KBM-7 (cell line): ENCODE measurements at regions not wholly inside any gene's neighbourhood (a gene's known extent, or its start where the extent isn't known, plus 50 kb on each side); places are given as distances from the start of the nearest gene placed in this dataset.

Experiments
- DNase-seq: peaks from one replicate; pipeline ENCODE4 v3.0.0-alpha.2; 2015
- in situ Hi-C: fragments of 300-500 bp; cut with MboI; formaldehyde crosslinking; loops from 2 replicates; pipeline ENCODE4 v1.14.3; 2020; ENCODE audit warnings: low sequenced_read_pairs, low pct_unique_long_range_greater_than_20kb, mixed read lengths

DNA sequence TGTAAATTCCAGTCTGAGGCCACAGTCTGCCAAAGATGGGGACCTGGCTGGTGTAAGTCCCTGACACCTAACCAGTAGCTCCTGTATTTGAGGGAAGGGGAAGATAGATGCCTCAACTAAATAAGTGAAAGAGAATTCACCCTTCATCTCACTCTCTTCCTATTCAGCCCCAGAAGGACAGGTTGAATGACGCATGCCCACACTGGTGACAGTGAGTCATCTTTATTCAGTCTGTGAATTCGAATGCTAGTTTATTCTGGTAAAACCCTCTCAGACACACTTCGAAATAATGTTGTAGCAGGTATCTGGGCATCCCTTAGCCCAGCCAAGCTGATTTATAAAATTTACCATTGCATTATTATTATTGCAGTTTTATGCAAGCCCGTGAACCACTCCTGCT lies 617.0 kb upstream of the PRMT6 start:
- in situ Hi-C loops, result no loop called here
- no peak for DNase-seq

DNA sequence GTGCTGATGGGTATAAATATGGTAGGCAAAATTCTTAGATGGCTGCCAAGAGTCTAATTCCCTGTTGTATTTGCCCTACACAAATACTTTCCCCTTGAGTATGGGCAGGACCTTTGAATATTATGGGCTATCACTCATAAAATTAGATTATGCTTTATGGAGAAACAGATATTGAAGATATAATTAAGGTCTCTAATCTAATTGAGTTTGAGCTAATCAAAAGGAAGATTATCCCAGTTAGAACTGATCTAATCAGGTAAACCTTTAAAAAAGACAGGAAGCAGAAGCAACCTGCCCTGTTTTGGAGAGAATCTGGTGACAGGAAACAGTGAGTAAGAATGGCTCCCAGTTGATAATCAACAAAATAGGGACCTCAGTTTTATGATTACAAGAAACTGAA lies 609.0 kb upstream of the PRMT6 start:
- DNase-seq, result no peak
- in situ Hi-C loops, result no loop called here

DNA sequence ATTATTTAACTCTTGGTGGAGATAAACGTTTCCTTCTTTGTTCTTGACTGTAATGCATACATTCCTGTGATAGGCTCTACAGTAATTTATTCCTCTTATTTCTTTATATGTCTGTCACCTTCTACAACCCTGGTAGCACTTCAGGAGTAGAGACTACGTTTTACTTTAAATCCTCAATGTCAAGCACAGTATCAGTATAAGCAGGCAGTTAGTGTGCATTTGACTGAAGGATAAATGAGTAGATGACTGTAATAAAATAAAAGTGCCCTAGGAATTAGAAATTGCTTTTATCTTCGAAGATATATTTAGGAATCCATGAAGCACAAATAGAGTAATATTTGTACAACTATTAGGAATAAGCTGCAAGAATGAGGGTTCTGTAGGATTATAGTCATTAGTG lies 599.6 kb upstream of the PRMT6 start:
- DNase-seq, result no peak
- in situ Hi-C loops, result no loop called here

DNA sequence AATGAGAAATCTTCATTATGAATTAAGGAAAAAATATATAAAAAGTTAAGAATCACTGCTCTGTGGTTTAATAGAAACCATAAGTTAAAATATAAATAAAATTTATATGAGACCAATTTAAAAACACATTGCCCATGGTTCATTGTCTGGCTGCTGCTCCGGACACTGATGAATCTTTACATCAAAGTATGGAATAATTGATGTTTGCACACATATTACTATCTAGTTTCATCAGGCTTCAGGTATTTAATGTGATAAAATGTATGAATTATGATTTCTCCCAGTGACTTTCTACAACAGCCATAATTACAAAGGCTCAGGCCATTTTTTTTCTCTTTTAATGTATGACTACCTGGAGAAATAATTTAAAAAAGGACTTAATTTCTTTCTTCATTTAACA lies 599.1 kb upstream of the PRMT6 start:
- no peak for DNase-seq
- in situ Hi-C loops, result no loop called here

DNA sequence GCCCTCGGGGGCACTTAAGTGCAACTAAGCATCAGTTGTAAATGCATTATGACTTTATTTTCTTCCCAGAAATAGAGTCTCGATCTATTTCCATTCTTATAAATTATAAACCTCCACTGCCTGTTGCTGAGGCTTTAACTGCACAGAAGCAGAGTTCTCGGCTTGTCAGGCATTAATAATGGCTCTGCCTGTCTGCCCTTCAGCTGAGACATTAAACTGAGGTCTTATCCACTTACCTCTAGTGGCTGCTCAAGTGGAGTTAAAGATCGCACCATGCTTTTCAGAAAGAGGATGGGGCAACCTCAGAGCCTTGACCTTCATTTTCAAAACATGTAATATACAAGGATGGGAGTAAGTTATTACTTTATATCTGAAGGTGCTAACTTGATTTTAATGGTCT lies 597.6 kb upstream of the PRMT6 start:
- DNase-seq, result no peak
- in situ Hi-C loops, result no loop called here

DNA sequence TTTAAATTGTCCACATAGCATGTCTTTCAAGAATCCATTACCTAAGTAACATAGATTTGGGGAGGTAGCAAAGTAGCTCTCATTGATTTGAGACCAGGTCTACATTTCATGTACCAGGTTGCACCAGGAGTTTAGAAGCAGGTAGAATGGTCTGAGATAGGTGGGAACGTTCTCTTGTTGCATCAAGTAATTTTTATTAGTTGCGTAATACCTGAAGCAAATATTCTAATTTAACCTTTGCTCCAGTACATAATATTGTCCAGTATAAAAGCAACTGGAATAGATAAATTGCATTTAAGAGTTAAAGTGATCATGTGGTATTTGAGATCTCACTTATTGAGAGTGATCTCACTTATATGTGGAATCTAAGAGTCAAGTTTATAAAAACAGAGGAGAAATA lies 597.1 kb upstream of the PRMT6 start:
- no peak for DNase-seq
- in situ Hi-C loops, result no loop called here

DNA sequence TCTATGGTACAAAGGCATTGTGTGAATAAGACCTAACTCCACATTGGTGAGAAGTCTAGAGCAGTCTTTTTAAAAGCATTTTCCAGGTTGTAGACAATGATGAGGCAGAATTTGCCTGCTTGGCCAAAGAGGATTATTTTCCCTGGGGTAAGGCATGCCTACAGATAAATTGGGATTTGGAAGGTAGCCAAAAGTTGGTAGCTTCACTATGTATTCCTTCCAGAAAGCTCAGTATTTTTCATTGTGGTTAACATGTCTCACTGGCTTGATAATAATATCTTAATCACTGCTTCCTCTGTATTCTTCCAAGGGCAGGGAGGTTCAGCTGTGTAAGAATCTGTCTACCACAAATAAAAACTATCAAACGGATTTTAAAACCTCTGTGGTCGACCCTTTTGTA lies 590.8 kb upstream of the PRMT6 start:
- DNase-seq, result no peak
- in situ Hi-C loops, result no loop called here

DNA sequence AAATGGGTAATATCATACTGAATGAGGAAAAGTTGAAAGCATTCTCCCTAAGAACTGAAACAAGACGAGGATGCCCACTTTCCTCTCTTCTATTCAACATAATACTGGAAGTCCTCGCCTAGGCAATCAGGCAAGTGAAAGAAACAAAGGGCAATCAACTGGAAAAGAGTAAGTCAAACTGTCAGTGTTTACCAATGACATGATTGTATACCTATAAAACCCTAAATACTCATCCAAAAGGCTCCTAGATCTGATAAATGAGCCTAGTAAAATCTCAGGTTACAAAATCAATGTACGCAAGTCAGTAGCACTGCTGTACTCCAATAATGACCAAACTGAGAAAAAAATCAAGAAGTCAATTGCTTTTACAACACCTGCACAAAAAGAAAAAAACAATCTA lies 575.8 kb upstream of the PRMT6 start:
- DNase-seq, result no peak
- in situ Hi-C loops, result no loop called here

DNA sequence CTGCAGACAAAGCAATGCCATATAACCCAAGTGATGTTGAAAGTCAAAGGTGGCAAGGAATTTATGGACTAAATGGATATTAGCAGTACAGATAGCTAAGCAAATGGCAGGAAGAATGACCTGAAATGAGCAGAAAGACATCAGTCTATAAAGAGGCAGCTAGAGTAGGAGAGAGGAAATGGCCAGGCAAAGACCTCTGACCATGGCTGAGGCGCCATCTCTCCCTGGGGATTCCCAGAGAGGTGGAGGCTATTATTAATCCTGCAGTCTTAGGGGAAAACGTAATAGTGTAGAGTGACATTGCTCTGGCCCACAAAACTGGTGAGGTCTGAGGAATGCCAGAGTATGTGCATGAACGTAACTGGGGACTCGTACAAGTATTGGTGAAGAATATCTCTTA lies 563.6 kb upstream of the PRMT6 start:
- DNase-seq, result no peak
- in situ Hi-C loops, result no loop called here

DNA sequence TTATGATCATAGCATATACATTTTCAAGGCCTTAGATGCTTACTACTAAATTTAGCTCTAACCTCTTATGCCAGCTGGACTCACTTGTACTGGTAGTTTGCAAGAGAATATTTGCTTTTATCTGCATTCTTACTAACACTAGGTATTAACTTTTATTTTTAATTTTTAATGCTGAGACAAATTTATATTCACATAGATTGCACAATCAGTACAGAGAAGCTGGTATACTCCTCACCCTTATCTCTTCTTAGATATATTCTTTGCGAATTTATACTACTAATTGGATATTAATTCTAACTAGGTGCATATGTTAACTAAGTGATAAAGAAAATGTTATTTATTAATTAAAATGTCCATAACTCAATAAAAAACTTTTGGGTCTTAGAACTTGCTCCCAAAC lies 561.8 kb upstream of the PRMT6 start:
- in situ Hi-C loops, result no loop called here
- no peak for DNase-seq

DNA sequence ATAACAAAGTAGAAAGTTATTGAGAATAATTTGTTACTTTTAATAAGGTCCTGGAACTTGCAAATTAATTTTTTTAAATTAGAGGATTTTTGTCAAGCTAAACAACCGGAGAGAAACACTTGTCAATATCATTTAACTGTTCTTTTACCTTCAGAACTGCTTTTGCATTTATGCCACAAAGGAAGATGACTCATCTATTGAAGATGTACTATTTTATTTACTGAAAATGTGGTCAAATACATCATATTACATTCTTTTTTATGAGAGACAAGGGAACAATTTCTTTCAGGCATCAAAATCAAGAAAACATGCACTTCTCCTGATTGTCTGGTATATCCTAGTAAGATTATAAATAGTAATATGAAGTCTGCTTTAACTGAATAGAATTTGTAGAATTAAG lies 558.2 kb upstream of the PRMT6 start:
- DNase-seq, result no peak
- in situ Hi-C loops, result no loop called here

DNA sequence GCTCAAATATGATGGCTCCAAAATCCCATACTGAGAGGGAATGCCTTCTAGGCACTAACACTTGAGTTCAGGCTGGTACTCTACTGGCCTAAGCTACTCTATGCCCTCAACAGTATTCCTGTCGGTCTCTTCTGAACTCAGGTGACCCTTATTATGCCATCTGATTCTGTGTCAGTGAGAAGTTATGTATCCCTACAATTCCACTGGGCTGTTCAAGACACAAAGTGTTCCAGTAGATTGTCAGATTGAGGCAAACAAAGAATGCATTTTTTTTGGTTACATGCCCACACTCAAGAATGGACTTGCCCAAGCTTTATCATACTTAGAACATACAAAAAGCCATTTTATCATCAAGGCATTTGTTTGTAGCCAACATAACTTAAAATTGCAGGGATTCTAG lies 553.8 kb upstream of the PRMT6 start:
- in situ Hi-C loops, result no loop called here
- DNase-seq, result no peak

DNA sequence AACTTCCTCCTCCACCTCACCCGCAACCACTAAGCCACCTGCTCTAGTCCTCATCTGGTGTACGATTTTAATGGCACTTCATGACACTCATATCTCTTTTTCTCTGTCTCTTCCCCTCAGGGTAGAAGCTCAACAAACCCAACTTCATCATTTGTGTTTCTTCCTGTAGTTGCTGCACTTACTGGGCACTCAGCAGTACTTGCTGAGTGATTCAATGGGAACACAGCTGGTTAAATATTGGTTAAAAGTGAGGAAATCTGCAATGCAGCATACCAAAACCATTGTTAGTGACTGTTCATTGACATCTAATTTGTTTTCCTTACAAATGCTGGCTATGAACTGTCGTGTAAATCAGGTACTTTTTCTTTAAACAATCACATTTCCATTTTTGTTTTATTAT lies 541.1 kb upstream of the PRMT6 start:
- no peak for DNase-seq
- in situ Hi-C loops, result no loop called here

DNA sequence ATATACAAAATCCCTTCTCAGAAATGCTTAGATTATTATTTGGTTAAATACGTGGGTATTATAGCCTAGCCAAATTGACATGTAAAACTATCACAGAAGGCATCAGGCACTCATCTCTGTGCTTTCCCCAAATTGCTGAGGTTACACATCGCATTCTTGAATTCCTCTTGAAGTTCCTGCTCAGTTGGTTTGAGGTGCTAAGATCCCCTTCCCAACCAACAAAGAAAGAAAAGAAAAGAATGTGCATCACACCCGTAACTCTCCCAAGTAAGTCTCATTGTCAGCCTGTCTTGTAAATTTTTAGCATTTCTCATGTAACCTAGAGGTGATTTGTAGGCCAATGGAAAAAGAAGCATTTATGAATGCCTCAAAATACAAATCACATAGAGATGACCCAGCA lies 539.2 kb upstream of the PRMT6 start:
- no peak for DNase-seq
- in situ Hi-C loops, result no loop called here

DNA sequence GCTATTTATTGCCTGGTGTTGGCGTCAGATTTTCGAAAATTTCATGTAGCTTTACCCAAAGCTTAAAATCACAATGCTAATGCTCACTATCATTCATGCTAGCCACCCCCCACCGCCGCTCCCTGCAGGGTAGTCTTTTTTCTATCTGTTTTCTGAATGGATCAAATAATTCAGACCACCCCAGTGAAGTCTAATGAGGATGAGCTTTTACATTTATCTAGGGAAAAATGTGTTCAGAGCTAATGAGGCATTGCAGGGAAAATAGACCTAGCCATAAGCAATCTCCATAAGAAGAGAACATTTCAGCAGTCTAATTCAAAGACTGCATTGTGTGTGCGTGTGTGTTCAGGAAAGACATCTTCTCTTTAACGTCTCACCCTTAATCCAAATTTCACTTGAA lies 533.0 kb upstream of the PRMT6 start:
- DNase-seq, result no peak

DNA sequence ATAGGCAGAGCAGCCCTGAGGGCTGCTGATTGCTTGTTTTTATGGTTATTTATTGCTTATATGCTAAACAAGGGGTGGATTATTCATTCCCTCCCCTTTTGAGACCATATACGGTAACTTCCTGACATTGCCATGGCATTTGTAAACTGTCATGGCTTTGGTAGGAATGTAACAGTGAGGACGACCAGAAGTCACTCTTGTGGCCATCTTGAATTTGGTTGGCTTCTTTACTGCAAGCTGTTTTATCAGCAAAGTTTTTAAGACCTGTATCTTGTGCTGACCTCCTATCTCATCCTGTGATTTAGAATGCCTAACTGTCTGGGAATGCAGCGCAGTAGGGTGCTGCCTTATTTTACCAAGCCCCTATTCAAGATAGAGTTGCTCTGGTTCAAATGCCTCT lies 531.8 kb upstream of the PRMT6 start:
- in situ Hi-C loops, result no loop called here
- no peak for DNase-seq

More for the DNA sequence above, 533.0 kb upstream of the PRMT6 start:
- in situ Hi-C loops, result no loop called here

DNA sequence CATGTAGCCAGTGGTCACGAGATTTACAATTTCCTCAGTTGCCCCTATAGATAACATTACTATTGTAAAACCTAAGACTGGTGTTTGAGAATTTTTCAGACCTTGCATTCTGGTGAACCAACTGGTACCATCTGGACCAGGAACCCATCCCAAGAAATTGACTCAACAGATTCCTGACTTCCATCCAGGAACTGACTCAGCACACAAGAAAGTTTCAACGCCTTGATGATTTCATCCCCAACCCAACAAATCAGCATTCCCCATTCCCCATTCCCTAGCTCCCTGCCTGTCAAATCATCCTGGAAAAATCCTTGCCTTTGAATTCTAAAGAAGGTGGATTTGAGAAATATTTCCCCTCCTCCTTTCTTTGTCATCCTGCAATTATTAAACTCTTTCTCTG lies 529.8 kb upstream of the PRMT6 start:
- no peak for DNase-seq
- in situ Hi-C loops, result no loop called here

DNA sequence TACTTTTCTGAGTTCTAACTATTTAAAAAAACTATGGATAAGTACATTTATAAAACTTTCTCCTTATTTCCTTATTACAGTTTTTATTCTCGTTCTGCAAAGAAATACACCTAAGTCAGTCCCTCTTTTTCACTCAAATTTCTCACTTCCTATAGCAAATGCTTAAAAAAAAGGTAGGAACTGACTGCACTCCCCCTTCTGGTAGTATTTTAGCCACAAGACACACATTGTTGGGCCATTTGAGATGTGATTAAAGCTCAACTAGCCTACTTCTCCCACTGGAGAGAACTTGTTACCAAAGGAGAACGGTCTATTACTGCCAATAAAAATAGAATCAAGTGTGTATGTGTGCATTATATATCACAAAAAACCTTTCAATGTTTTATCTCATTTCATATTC lies 521.9 kb upstream of the PRMT6 start:
- no peak for DNase-seq
- in situ Hi-C loops, result no loop called here

DNA sequence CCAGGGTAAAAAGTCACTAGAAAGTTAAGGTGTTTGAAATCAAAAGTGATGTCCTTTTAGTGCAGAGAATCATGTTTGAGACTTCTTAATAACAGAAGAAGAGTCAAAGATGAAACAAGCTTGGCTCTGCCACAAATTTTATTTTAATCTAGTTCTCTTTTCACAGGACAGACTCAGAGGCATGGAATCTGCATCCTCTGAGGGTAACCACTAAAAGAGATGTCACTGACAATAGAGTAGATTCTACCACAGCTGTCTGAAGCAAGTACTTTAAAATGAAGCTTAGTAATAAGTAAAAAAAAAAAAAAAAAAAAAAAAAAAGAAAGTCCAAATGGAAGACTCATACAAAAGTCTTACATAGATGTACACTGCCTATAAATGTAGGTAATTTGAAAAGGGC lies 519.7 kb upstream of the PRMT6 start:
- in situ Hi-C loops, result no loop called here

DNA sequence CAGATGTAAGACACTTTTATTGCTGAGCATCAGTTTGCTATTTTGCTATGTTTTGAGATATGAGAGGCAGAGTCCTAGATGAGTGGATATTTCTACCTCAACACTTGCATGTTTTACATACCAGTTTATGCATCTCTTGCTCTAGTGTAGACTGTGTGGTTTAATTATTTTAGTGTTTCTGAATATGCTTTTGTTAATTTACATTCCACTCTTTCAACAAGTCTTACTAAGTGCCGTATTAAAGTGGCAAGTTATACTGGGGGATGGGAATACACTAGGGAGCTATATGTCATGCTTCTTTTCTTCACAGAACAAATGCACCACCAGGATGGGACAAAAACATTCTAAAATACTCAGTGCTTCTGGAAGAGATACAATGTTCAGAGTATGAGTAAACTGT lies 507.7 kb upstream of the PRMT6 start:
- no peak for DNase-seq
- in situ Hi-C loops, result no loop called here

More for the DNA sequence above, 519.7 kb upstream of the PRMT6 start:
- DNase-seq, result no peak

DNA sequence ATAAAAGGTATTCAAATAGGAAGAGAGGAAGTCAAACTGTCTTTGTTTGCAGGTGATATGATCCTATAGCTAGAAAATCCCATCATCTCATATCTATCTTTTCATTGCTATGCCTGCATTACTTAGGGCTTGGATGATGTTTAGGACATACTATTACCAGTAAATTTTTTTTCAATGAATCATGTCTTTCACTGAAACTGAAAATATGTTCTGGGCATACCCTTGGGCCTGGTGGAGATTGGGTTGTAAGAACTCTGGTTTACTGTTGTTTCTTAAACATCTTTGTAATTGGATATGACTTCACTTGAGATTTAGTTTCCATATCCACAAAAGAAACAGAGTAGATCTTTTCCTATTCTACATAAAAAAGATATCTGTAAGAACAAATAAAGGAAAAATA lies 502.2 kb upstream of the PRMT6 start:
- in situ Hi-C loops, result no loop called here

DNA sequence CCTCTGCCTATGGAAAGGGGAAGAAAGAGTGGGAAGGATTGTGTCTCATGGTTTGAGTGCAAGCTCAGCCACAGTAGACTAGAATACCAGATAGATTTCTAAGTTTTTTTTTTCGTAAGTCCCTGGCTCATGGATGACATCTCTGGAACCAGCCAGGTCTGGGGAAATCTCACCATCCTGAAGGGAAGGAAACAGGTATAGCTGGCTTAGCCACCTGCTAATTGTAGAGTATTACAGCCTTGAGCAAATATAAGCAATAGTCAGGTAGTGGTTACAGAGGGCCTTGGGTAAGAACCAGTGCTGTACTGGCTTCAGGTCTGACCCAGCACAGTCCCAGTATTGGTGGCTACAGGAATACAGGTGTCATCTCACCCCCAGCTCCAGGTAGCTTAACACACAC lies 500.9 kb upstream of the PRMT6 start:
- in situ Hi-C loops, result no loop called here
- DNase-seq, result no peak

More for the DNA sequence above, 502.2 kb upstream of the PRMT6 start:
- no peak for DNase-seq
